GM12878 (cell line): ENCODE measurements at regions not wholly inside any gene's neighbourhood (a gene's known extent, or its start where the extent isn't known, plus 50 kb on each side); places are given as distances from the start of the nearest gene placed in this dataset.

Source experiments
- ATAC-seq: fragments of 200-7000 bp; cut with Tn5 transposase; 3 replicates; pipeline ENCODE4 v1.9.1; 2020; ENCODE audit warnings: mild to moderate bottlenecking, moderate library complexity
- BruUV-seq: library from RNA; stranded (reverse); fragments of 400-500 nt; replicated peaks from 2 replicates; lab custom pipeline; 2021; lab: Mats Ljungman, UMichigan
- CTCF ChIA-PET: fragments of 300-600 bp; sonication (Branson Sonifier 250); formaldehyde crosslinking; extraction: SDS; loops from one replicate; lab custom pipeline; 2021; ENCODE audit warnings: inconsistent platforms; lab: Yijun Ruan, JAX
- POLR2A ChIA-PET: fragments of 350-600 bp; formaldehyde crosslinking; extraction: SDS; loops from one replicate; lab custom pipeline; 2021; ENCODE audit warnings: inconsistent platforms; lab: Charles Lee
- RAD21 ChIA-PET: fragments of 300-600 bp; sonication (Branson Sonifier 250); formaldehyde crosslinking; loops from one replicate; lab custom pipeline; 2023; ENCODE audit warnings: antibody characterized with exemption; ENCODE audit not compliant: unreplicated experiment; lab: Charles Lee
- SMC1A ChIA-PET: fragments of 300-600 bp; sonication (Branson Sonifier 250); formaldehyde crosslinking; loops from one replicate; lab custom pipeline; 2023; ENCODE audit not compliant: unreplicated experiment, uncharacterized antibody; lab: Charles Lee
- DNase-seq: peaks from one replicate; pipeline ENCODE4 v3.0.0-alpha.2; 2011; ENCODE audit warnings: low read depth, low spot score
- FAIRE-seq: peaks from 3 replicates; lab custom pipeline; 2011; peaks lifted over from hg19 to GRCh38; lab: Jason Lieb, UNC
- H2AFZ ChIP-seq: 2 replicates; pipeline ENCODE4 v1.6.0; 2011; ENCODE audit warnings: low read depth, low read length, control low read depth; ENCODE audit not compliant: control insufficient read depth
- H3K27ac ChIP-seq: 2 replicates; pipeline ENCODE4 v1.5.1; 2011; ENCODE audit warnings: control low read depth; ENCODE audit not compliant: control insufficient read depth, insufficient read depth
- H3K27me3 ChIP-seq, 2 experiments: replicated peaks in 1 of 2; 2 replicates each; pipeline versions ENCODE4 v1.6.0 to v1.6.1; 2011; ENCODE audit warnings: low read length in 1 of 2; ENCODE audit not compliant: control insufficient read depth in 2 of 2, insufficient read depth in 2 of 2
- H3K36me3 ChIP-seq, 2 experiments: 2 replicates each; pipeline ENCODE4 v1.5.1; 2011; ENCODE audit warnings: low read length in 1 of 2; ENCODE audit not compliant: control insufficient read depth in 2 of 2, insufficient read depth in 2 of 2
- H3K4me1 ChIP-seq: 2 replicates; pipeline ENCODE4 v1.6.1; 2011; ENCODE audit warnings: mild to moderate bottlenecking, low read length, moderate library complexity, mixed read lengths; ENCODE audit not compliant: control insufficient read depth, insufficient read depth
- H3K4me2 ChIP-seq: 2 replicates; pipeline ENCODE4 v1.6.0; 2011; ENCODE audit warnings: control low read depth; ENCODE audit not compliant: control insufficient read depth, insufficient read depth
- H3K4me3 ChIP-seq: fragments of 200-600 bp; sonication (generic); 2 replicates; pipeline ENCODE4 v1.5.1; 2016
- H3K79me2 ChIP-seq: 2 replicates; pipeline ENCODE4 v1.6.0; 2011; ENCODE audit warnings: low read length; ENCODE audit not compliant: control insufficient read depth, insufficient read depth
- H3K9ac ChIP-seq: 2 replicates; pipeline ENCODE4 v1.8.0; 2011; ENCODE audit warnings: low read length, control low read depth, mixed read lengths; ENCODE audit not compliant: control insufficient read depth, insufficient read depth
- H3K9me3 ChIP-seq: replicated peaks from 3 replicates; pipeline ENCODE4 v1.5.1; 2011; ENCODE audit warnings: mild to moderate bottlenecking, low read length; ENCODE audit not compliant: control insufficient read depth, insufficient read depth
- H4K20me1 ChIP-seq: 2 replicates; pipeline ENCODE4 v1.6.0; 2011; ENCODE audit not compliant: control insufficient read depth, insufficient read depth
- ATF7 ChIP-seq: fragments of 450-650 bp; IDR thresholded peaks from 2 replicates; pipeline ENCODE4 v1.6.1; 2016; ENCODE audit warnings: low read depth, mild to moderate bottlenecking
- JUNB ChIP-seq: IDR thresholded peaks from 2 replicates; pipeline ENCODE4 v1.6.1; 2016; ENCODE audit warnings: antibody characterized with exemption, mild to moderate bottlenecking
- SIX5 ChIP-seq: IDR thresholded peaks from 2 replicates; pipeline ENCODE4 v1.6.1; 2011; ENCODE audit warnings: mild to moderate bottlenecking, low read depth, low read length, moderate library complexity; ENCODE audit not compliant: severe bottlenecking
- ZNF274 ChIP-seq: IDR thresholded peaks from one replicate; pipeline ENCODE4 v1.8.0; 2011; ENCODE audit not compliant: insufficient read length, insufficient read depth
- WGBS: methylation state at CpG from one replicate; pipeline ENCODE4 v1.1.6; 2016; ENCODE audit warnings: low lambda C conversion rate; ENCODE audit not compliant: insufficient replicate concordance, insufficient coverage; ENCODE audit errors: missing lambda C conversion rate; 5-methylcytosine and 5-hydroxymethylcytosine counted together
- in situ Hi-C: fragments of 300-500 bp; cut with MboI; formaldehyde crosslinking; loops from 9 replicates; pipeline ENCODE4 v1.14.3; 2018; ENCODE audit warnings: mixed read lengths
- intact Hi-C: fragments of 100-400 bp; cut with micrococcal nuclease; formaldehyde crosslinking; loops from one replicate; pipeline ENCODE4 v1.14.2; 2022; ENCODE audit not compliant: unreplicated experiment
- TF ChIP-seq, protein P1 (sequence below): fragments of 450-650 bp; IDR thresholded peaks from 2 replicates; pipeline ENCODE4 v1.6.1; 2016; ENCODE audit warnings: mild to moderate bottlenecking
- TF ChIP-seq, protein P2 (sequence below): IDR thresholded peaks from 2 replicates; pipeline ENCODE4 v1.6.1; 2012; ENCODE audit warnings: low read length, inconsistent platforms

DNA sequence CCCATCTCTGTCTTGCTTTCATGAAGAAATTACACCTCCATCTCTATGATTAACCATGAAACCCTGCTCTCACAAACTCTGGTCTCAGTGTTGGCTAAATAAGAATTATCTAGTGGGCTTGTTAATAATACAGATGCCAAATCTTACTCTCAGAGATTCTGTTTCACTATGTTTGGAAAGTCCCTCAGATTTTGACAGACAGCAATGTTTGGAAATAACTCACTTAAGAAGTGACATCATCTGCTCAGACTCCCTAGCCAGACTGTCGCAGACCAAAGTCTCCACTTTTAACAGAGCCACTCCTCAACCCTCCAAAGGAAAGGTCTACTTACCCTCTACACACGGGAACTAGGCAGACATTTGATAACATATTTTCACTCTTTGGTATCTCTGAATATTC lies 328.5 kb upstream of the FGF16 start:
- Histone ChIP-seq H4K20me1 (no peaks in the 10 kb centered on the region), H3K27me3 (no peaks in the 10 kb centered on the region), H3K9ac (no peak overlapping the region), H3K79me2 (no peaks in the 10 kb centered on the region), H3K4me2 (no peak overlapping the region), H3K4me1 (no peaks in the 10 kb centered on the region), H2AFZ (no peak overlapping the region), H3K27ac (no peak overlapping the region), H3K9me3 (no peaks in the 10 kb centered on the region; the same call in 2 of the 3 replicates), H3K36me3 (no peaks in the 10 kb centered on the region), H3K4me3 (no peak overlapping the region)
- ChIA-PET SMC1A (no interaction called here), RAD21 (no interaction called here), POLR2A (no interaction called here), CTCF (no interaction called here)
- FAIRE-seq (no peak), ATAC-seq (peak; percentile 41; the same call in 2 of the 3 replicates), DNase-seq (no peak)
- intact Hi-C loops (no loop called here), in situ Hi-C loops (no loop called here)
- no TSS peak for BruUV-seq
- TF ChIP-seq ZNF274: no peak
- TF ChIP-seq JUNB: peak; percentile 21; the same call in 1 of the 2 replicates
- no peak for TF ChIP-seq SIX5
- TF ChIP-seq, protein P1, sequence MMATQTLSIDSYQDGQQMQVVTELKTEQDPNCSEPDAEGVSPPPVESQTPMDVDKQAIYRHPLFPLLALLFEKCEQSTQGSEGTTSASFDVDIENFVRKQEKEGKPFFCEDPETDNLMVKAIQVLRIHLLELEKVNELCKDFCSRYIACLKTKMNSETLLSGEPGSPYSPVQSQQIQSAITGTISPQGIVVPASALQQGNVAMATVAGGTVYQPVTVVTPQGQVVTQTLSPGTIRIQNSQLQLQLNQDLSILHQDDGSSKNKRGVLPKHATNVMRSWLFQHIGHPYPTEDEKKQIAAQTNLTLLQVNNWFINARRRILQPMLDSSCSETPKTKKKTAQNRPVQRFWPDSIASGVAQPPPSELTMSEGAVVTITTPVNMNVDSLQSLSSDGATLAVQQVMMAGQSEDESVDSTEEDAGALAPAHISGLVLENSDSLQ: peak; percentile 83
- TF ChIP-seq ATF7: peak; percentile 37; the same call in 1 of the 2 replicates
- TF ChIP-seq, protein P2, sequence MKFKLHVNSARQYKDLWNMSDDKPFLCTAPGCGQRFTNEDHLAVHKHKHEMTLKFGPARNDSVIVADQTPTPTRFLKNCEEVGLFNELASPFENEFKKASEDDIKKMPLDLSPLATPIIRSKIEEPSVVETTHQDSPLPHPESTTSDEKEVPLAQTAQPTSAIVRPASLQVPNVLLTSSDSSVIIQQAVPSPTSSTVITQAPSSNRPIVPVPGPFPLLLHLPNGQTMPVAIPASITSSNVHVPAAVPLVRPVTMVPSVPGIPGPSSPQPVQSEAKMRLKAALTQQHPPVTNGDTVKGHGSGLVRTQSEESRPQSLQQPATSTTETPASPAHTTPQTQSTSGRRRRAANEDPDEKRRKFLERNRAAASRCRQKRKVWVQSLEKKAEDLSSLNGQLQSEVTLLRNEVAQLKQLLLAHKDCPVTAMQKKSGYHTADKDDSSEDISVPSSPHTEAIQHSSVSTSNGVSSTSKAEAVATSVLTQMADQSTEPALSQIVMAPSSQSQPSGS: peak; percentile 52; the same call in 1 of the 2 replicates
- WGBS: 3% methylated on average over 2 of the region's 2 CpGs
